Progenitor cell of endocrine pancreas (in vitro differentiated cells): ENCODE measurements at regions not wholly inside any gene's neighbourhood (a gene's known extent, or its start where the extent isn't known, plus 50 kb on each side); places are given as distances from the start of the nearest gene placed in this dataset.

Source experiments
- DNase-seq: peaks from one replicate; pipeline ENCODE4 v3.0.0; 2021; ENCODE audit warnings: low spot score; ENCODE audit not compliant: unreplicated experiment
- H3K27ac Mint-ChIP-seq: 2 replicates; pipeline ENCODE4 v1.8.0; 2021; ENCODE audit warnings: mild to moderate bottlenecking, moderate library complexity, mixed read lengths
- H3K27me3 Mint-ChIP-seq: 2 replicates; pipeline ENCODE4 v1.8.0; 2021; ENCODE audit warnings: mixed read lengths
- H3K36me3 Mint-ChIP-seq: 2 replicates; pipeline ENCODE4 v1.8.0; 2022; ENCODE audit warnings: mixed read lengths; ENCODE audit not compliant: insufficient read depth
- H3K4me1 Mint-ChIP-seq: 2 replicates; pipeline ENCODE4 v1.8.0; 2021; ENCODE audit warnings: low read depth, mixed read lengths
- H3K4me3 Mint-ChIP-seq: 2 replicates; pipeline ENCODE4 v1.8.0; 2021; ENCODE audit warnings: low read depth, mild to moderate bottlenecking, moderate library complexity, mixed read lengths
- H3K9me3 Mint-ChIP-seq: 2 replicates; pipeline ENCODE4 v1.8.0; 2021; ENCODE audit warnings: low read depth, mixed read lengths
- TF ChIP-seq, protein P1 (sequence below): fragments of 200-600 bp; sonication (generic); IDR thresholded peaks from one replicate; pipeline ENCODE4 v1.5.0; 2021; ENCODE audit warnings: antibody characterized with exemption, mild to moderate bottlenecking; ENCODE audit not compliant: unreplicated experiment

GRCh38 chr2:217057773-217058172, 197.9 kb upstream of the TNP1 start:
- H3K27ac Mint-ChIP-seq = no peak overlapping the region
- no peaks in the 10 kb centered on the region for H3K9me3 Mint-ChIP-seq
- H3K4me1 Mint-ChIP-seq = peaks cover 14% of the 10 kb centered on the region
- H3K36me3 Mint-ChIP-seq = no peaks in the 10 kb centered on the region
- DNase-seq = no peak
- no peak overlapping the region for H3K4me3 Mint-ChIP-seq
- H3K27me3 Mint-ChIP-seq = no peaks in the 10 kb centered on the region
- TF ChIP-seq, protein P1, sequence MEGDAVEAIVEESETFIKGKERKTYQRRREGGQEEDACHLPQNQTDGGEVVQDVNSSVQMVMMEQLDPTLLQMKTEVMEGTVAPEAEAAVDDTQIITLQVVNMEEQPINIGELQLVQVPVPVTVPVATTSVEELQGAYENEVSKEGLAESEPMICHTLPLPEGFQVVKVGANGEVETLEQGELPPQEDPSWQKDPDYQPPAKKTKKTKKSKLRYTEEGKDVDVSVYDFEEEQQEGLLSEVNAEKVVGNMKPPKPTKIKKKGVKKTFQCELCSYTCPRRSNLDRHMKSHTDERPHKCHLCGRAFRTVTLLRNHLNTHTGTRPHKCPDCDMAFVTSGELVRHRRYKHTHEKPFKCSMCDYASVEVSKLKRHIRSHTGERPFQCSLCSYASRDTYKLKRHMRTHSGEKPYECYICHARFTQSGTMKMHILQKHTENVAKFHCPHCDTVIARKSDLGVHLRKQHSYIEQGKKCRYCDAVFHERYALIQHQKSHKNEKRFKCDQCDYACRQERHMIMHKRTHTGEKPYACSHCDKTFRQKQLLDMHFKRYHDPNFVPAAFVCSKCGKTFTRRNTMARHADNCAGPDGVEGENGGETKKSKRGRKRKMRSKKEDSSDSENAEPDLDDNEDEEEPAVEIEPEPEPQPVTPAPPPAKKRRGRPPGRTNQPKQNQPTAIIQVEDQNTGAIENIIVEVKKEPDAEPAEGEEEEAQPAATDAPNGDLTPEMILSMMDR = no peak

- DNase-seq = no peak
- H3K36me3 Mint-ChIP-seq = no peaks in the 10 kb centered on the region
- no peak overlapping the region for H3K4me3 Mint-ChIP-seq
- no peaks in the 10 kb centered on the region for H3K27me3 Mint-ChIP-seq
- TF ChIP-seq, protein P1 = no peak
- peaks cover 14% of the 10 kb centered on the region for H3K4me1 Mint-ChIP-seq
- H3K9me3 Mint-ChIP-seq = no peaks in the 10 kb centered on the region
- H3K27ac Mint-ChIP-seq = no peak overlapping the region
These were observed 195.8 kb upstream of the TNP1 start for GRCh38 chr2:217055624-217056023.

DNA sequence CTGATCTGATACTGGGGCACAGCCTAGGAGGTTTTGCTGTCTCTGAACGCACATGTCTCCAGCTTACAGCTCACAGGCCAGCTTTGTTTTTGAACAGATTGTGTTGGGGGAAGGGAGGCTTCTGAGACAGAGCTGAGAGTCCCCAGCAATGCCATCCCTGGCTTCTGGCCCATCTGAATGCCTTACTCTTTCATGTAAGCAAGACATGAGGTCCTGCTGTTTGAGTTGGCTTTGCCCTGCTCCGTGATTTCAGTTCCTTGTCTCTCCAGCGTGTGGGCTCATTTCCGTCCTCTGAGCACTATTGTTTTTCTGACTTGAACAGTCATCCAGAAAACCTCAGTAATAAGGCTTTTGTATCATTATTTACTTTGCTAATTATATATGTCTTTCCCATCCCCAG, 194.9 kb upstream of the TNP1 start:
- H3K27ac Mint-ChIP-seq = no peak overlapping the region
- H3K36me3 Mint-ChIP-seq = no peaks in the 10 kb centered on the region
- H3K4me1 Mint-ChIP-seq = peaks cover 14% of the 10 kb centered on the region
- H3K4me3 Mint-ChIP-seq = no peak overlapping the region
- H3K27me3 Mint-ChIP-seq = no peaks in the 10 kb centered on the region
- TF ChIP-seq, protein P1 = no peak
- DNase-seq = no peak
- no peaks in the 10 kb centered on the region for H3K9me3 Mint-ChIP-seq

GRCh38 chr2:217052856-217053577, 193.2 kb upstream of the TNP1 start:
- Mint-ChIP-seq H3K27me3 (peaks cover 5% of the 10 kb centered on the region), H3K4me3 (no peak overlapping the region), H3K9me3 (no peaks in the 10 kb centered on the region), H3K36me3 (no peaks in the 10 kb centered on the region), H3K4me1 (peaks cover 25% of the 10 kb centered on the region), H3K27ac (no peak overlapping the region)
- TF ChIP-seq, protein P1 = no peak
- no peak for DNase-seq

DNA sequence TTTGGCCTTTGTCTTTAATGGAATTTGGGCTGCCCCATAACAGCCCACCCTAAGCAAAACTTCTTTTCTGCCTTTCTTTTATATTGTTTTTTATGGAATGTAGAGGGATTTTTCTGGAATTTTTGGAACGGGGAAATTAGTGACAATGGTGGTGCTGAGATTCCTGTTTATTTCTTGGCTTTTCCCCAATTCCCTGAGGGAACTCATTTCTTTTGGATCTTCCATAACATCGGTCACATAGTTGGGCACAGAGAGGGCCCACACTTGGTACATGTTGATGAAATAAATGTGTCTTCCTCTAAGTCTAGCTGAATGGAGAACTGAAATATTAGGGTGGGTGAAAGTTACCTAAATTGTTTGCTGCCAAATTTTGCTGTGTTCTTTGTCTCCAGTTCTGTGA, 191.6 kb upstream of the TNP1 start:
- H3K4me3 Mint-ChIP-seq = no peak overlapping the region
- H3K27ac Mint-ChIP-seq = no peak overlapping the region
- no peaks in the 10 kb centered on the region for H3K36me3 Mint-ChIP-seq
- DNase-seq = no peak
- peaks cover 36% of the 10 kb centered on the region for H3K4me1 Mint-ChIP-seq
- H3K9me3 Mint-ChIP-seq = no peaks in the 10 kb centered on the region
- TF ChIP-seq, protein P1 = no peak
- peaks cover 5% of the 10 kb centered on the region for H3K27me3 Mint-ChIP-seq
